ENCODE measurements at regions not wholly inside any gene's neighbourhood (a gene's known extent, or its start where the extent isn't known, plus 50 kb on each side); places are given as distances from the start of the nearest gene placed in this dataset.
"Not testable (repeated sequence)": the region's sequence is repeated elsewhere in the genome, so short reads cannot be mapped to it uniquely, and the experiment has no call there.

- ATAC-seq: not testable (repeated sequence)
These were observed 111.2 kb upstream of the CYLC1 start for GRCh38 chrX:83749736-83750135.

GRCh38 chrX:83750451-83750850 lies 110.5 kb upstream of the CYLC1 start:
- 80 to 87% methylated on average over 2 to 13 of the region's 15 CpGs for WGBS, 2 donors (ENCODE audit: low coverage in 1 of 2)
- not testable (repeated sequence) for H3K36me3 ChIP-seq, H3K4me3 ChIP-seq, H3K9me3 ChIP-seq, H3K27ac ChIP-seq, H3K27me3 ChIP-seq, ATAC-seq, H3K4me1 ChIP-seq

More at GRCh38 chrX:83749736-83750135, 111.2 kb upstream of the CYLC1 start:
- WGBS, 2 donors (ENCODE audit: low coverage in 1 of 2): 87 to 95% methylated on average over 4 to 17 of the region's 23 CpGs
- not testable (repeated sequence) for H3K27me3 ChIP-seq, H3K36me3 ChIP-seq, H3K4me3 ChIP-seq, H3K4me1 ChIP-seq, H3K27ac ChIP-seq, H3K9me3 ChIP-seq

- 8 to 27% methylated on average over 1 of the region's 1 CpG for WGBS, 2 donors (ENCODE audit: low coverage in 1 of 2)
- ATAC-seq: no peak
- TF ChIP-seq CTCF (IDR thresholded peaks at IDR 0.05) (peak in 1 of 4 experiments; percentile 13), POLR2AphosphoS5 (IDR thresholded peaks at IDR 0.05) (no peak)
- Histone ChIP-seq H3K4me3 (no peak overlapping the region), H3K4me1 (no peaks in the 10 kb centered on the region), H3K9me3 (no peaks in the 10 kb centered on the region), H3K36me3 (no peaks in the 10 kb centered on the region), H3K27me3 (no peaks in the 10 kb centered on the region), H3K27ac (no peak overlapping the region)
These were observed 101.1 kb upstream of the CYLC1 start for GRCh38 chrX:83759872-83760271.

GRCh38 chrX:83771664-83772063 lies 89.3 kb upstream of the CYLC1 start:
- Histone ChIP-seq H3K4me3 (no peak overlapping the region), H3K27ac (no peak overlapping the region), H3K9me3 (no peaks in the 10 kb centered on the region), H3K4me1 (no peaks in the 10 kb centered on the region), H3K27me3 (no peaks in the 10 kb centered on the region), H3K36me3 (no peaks in the 10 kb centered on the region)
- WGBS, 2 donors (ENCODE audit: low coverage in 1 of 2): no CpG with 5 or more reads among the region's 1 CpG
- ATAC-seq: no peak
- TF ChIP-seq POLR2A (IDR thresholded peaks at IDR 0.05) (no peak), EP300 (IDR thresholded peaks at IDR 0.05) (no peak), CTCF (IDR thresholded peaks at IDR 0.05) (no peak), POLR2AphosphoS5 (IDR thresholded peaks at IDR 0.05) (no peak)

Data from gastroesophageal sphincter (tissue), 4 donors.